Neutrophil (primary cell): ENCODE measurements at regions not wholly inside any gene's neighbourhood (a gene's known extent, or its start where the extent isn't known, plus 50 kb on each side); places are given as distances from the start of the nearest gene placed in this dataset.

ENCODE experiments used
- H3K27ac ChIP-seq: fragments of 200-600 bp; sonication (generic); 2 replicates; pipeline ENCODE4 v1.5.1; 2016; ENCODE audit warnings: mild to moderate bottlenecking, moderate library complexity
- H3K27me3 ChIP-seq: fragments of 200-600 bp; sonication (generic); 2 replicates; pipeline ENCODE4 v1.6.0; 2016; ENCODE audit warnings: mild to moderate bottlenecking
- H3K36me3 ChIP-seq: fragments of 200-600 bp; sonication (generic); 2 replicates; pipeline ENCODE4 v1.5.1; 2017
- H3K4me1 ChIP-seq, 2 experiments: fragments of 200-600 bp in 1 of 2; sonication (generic) in 1 of 2; 1 replicate in 1 of 2; 2 replicates in 1 of 2; pipeline versions ENCODE4 v1.5.1 to v1.6.1; 2013 to 2016; ENCODE audit warnings: low read depth in 1 of 2, low read length in 1 of 2, mild to moderate bottlenecking in 1 of 2, moderate library complexity in 1 of 2; ENCODE audit not compliant: control insufficient read depth in 1 of 2, insufficient read depth in 1 of 2
- H3K4me3 ChIP-seq, 2 experiments: fragments of 200-600 bp in 1 of 2; sonication (generic) in 1 of 2; 1 replicate in 1 of 2; 2 replicates in 1 of 2; pipeline ENCODE4 v1.5.1; 2013 to 2016; ENCODE audit warnings: low read depth in 1 of 2, low read length in 1 of 2, mild to moderate bottlenecking in 1 of 2, moderate library complexity in 1 of 2
- H3K9me3 ChIP-seq: fragments of 200-600 bp; sonication (generic); 2 replicates; pipeline ENCODE4 v1.5.1; 2016
- TF ChIP-seq, protein P1 (sequence below): fragments of 200-600 bp; sonication (generic); IDR thresholded peaks from 2 replicates; pipeline ENCODE4 v1.5.1; 2016; ENCODE audit warnings: antibody characterized with exemption

DNA sequence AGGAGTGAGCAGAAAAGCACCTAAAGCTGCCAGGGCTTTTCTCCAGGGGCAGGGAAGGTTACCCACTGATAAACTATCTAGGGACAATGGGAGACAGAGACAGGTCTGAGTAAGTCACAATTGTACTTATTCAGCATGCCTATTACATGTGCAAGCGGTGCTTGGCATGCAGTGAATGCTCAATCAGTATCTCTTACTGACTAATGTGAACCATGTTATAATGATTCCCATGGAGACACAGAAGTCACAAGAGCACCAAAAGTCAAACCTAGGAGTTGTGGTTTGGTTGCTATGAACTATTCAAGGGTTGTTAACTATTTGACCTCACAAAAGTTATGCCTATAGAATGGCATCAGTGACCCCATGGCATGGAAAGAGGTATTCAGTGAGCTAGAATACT lies 50.0 kb upstream of the RASGRP1 start:
- no peaks in the 10 kb centered on the region for H3K27me3 ChIP-seq
- no peak overlapping the region for H3K27ac ChIP-seq
- no peaks in the 10 kb centered on the region for H3K4me1 ChIP-seq
- no peak overlapping the region for H3K4me3 ChIP-seq
- no peaks in the 10 kb centered on the region for H3K9me3 ChIP-seq
- no peaks in the 10 kb centered on the region for H3K36me3 ChIP-seq
- TF ChIP-seq, protein P1, sequence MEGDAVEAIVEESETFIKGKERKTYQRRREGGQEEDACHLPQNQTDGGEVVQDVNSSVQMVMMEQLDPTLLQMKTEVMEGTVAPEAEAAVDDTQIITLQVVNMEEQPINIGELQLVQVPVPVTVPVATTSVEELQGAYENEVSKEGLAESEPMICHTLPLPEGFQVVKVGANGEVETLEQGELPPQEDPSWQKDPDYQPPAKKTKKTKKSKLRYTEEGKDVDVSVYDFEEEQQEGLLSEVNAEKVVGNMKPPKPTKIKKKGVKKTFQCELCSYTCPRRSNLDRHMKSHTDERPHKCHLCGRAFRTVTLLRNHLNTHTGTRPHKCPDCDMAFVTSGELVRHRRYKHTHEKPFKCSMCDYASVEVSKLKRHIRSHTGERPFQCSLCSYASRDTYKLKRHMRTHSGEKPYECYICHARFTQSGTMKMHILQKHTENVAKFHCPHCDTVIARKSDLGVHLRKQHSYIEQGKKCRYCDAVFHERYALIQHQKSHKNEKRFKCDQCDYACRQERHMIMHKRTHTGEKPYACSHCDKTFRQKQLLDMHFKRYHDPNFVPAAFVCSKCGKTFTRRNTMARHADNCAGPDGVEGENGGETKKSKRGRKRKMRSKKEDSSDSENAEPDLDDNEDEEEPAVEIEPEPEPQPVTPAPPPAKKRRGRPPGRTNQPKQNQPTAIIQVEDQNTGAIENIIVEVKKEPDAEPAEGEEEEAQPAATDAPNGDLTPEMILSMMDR, result no peak

DNA sequence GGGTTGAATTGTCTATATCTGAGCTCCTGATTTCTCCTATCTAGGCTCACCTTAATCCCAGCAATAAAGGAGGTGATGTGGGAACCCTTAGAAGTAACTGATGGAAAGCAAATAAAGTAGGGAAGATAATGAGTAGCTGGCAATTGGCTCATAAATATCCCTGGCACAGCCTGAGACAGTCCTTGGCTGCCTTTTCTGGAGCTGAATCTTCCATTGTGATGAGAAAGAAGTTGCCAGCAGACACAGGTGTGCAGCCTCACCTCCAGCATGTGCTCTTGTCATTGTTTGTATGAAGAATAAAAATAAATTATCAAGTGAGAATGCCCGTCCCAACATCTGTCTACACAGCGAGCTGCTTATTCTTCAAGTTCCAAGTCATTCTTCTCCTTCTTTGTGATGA lies 53.2 kb upstream of the RASGRP1 start:
- no peaks in the 10 kb centered on the region for H3K27me3 ChIP-seq
- H3K4me3 ChIP-seq, result no peak overlapping the region
- no peaks in the 10 kb centered on the region for H3K4me1 ChIP-seq
- H3K27ac ChIP-seq, result no peak overlapping the region
- TF ChIP-seq, protein P1, result no peak
- no peaks in the 10 kb centered on the region for H3K9me3 ChIP-seq
- no peaks in the 10 kb centered on the region for H3K36me3 ChIP-seq

DNA sequence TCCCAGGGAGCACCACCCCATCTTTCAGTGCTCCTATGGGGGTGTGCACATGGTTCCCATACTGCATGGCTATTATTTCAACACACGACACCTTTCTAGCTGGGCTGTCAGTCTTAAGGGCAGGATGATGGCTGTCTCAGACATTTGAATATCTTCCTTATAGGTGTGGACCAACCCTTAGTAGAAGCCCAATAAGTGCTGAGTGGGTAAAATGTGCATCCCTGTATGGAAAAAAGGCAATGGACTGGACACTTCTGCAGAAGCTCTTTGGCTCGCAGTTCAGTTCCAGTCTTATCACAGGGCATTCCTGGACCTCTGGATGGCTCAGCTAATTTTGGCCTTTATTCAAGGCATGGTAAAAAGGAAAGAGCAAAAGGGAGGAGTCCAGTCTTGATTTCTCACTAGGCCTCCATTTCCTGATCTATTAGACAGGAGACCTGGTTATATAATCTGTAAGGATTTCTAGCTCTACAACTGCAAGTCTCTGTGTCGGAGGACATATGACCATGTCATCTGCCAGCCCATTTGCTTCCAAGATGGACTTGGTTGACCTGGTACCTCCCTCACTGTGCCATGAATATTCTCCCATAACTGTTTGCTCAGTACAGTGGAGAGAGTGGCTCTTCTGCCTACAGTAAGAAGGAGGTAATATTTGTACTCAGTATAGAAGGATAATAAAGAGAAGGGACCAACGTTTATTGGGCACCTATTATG lies 53.8 kb upstream of the RASGRP1 start:
- H3K36me3 ChIP-seq, result no peaks in the 10 kb centered on the region
- H3K4me3 ChIP-seq, result no peak overlapping the region
- H3K27me3 ChIP-seq, result no peaks in the 10 kb centered on the region
- H3K9me3 ChIP-seq, result no peaks in the 10 kb centered on the region
- H3K4me1 ChIP-seq, result no peaks in the 10 kb centered on the region
- TF ChIP-seq, protein P1, result no peak
- H3K27ac ChIP-seq, result no peak overlapping the region

DNA sequence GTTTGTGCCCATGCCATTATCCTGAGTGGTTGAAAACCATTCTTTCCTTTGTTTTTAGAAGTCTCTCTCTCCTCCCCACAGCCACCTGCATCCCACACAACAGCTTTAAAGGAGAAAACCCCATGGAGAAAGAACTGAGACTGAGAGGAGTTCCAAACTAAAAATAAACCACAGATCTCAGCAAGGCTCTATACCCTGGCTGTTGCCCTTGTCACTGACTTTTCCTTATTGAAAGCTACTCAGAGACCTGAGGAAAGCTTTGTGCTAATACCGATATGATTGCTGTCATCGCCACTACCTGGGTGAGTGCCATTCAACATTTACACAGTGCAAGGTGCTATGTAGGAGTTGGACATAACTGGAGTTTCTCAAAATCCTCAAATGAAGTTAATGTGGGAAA lies 55.5 kb upstream of the RASGRP1 start:
- Histone ChIP-seq H3K27ac (no peak overlapping the region), H3K36me3 (no peaks in the 10 kb centered on the region), H3K27me3 (no peaks in the 10 kb centered on the region), H3K4me3 (no peak overlapping the region), H3K9me3 (no peaks in the 10 kb centered on the region), H3K4me1 (no peaks in the 10 kb centered on the region)
- TF ChIP-seq, protein P1, result no peak

DNA sequence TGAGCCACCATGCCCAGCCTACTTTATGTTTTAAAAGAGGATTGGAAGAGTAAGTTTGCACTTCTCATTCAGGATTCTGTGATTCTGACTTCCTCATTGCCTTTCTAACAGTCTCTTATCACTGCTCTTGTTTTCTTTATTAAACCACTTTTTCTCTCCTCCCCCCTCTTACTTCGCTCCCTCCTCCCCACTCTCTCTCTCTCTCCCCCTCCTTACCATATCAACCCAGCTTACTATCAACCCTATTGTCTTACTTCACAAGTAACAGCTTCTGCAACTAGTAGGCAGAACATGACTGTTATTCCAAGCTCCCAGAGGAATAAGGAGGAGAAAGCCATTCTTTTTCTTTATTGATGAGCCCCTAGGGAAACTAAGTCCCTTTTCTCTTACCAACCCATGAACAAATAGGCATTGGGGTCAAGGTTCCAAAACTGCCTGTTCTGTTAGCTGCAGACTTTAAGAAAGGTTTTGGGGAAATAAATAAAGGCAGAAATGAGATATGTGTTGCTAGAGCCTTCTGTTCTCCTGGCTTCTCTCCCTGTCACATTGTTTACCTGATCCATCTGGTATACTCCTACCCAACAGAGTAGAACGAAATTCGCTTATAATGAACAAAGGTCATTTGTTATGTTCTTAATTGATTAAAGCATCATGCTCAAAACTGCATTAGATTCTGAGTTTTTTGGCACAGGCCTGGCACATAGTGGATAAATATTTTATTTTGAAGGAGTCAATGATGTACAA lies 56.4 kb upstream of the RASGRP1 start:
- TF ChIP-seq, protein P1, result no peak
- Histone ChIP-seq H3K36me3 (no peaks in the 10 kb centered on the region), H3K4me1 (no peaks in the 10 kb centered on the region), H3K27me3 (no peaks in the 10 kb centered on the region), H3K27ac (no peak overlapping the region), H3K4me3 (no peak overlapping the region), H3K9me3 (no peaks in the 10 kb centered on the region)
